ENCODE measurements at regions not wholly inside any gene's neighbourhood (a gene's known extent, or its start where the extent isn't known, plus 50 kb on each side); places are given as distances from the start of the nearest gene placed in this dataset.

DNA sequence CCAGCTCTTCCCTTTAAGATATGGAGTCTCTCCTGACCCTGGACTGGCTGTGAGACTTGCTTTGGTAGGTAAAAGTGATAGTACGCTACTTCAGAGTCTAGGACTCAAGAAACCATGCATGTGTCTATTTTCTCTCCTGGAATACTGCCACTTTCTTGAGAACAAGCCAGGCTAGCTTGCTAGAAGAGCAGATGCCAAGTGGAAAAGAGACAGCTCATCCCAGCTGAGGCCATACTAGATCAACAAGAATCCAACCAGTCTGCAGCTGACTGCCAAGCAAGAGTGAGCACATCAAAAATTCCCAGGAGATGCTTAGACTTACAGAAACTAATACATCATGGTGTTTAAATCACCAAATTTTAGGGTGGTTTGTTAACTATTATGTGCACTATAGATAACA, 208.3 kb upstream of the RBMS3 start:
- no peaks in the 10 kb centered on the region for H3K27me3 ChIP-seq (replicated peaks in 1 of 4; ENCODE audit: control insufficient read depth in 3 of 4, extremely low read depth in 1 of 4, insufficient read depth in 3 of 4, low read length in 3 of 4)
- H4K5ac ChIP-seq (ENCODE audit: insufficient read length, low read depth, low read length): no peak overlapping the region
- H3K79me1 ChIP-seq (ENCODE audit: low read depth, low read length): no peaks in the 10 kb centered on the region
- FAIRE-seq (no peak), DNase-seq (ENCODE audit: low read depth in 1 of 2, low spot score in 2 of 2) (no peak)
- no peaks in the 10 kb centered on the region for H3K36me3 ChIP-seq (ENCODE audit: control insufficient read depth in 2 of 4, insufficient read depth in 4 of 4, low read length in 3 of 4)
- no peak for TF ChIP-seq CBX5 (IDR thresholded peaks at IDR 0.05; ENCODE audit: low read depth, low read length)
- TF ChIP-seq NANOG (IDR thresholded peaks at IDR 0.05; ENCODE audit: insufficient read depth, low read depth, low read length, poor library complexity, severe bottlenecking): no peak
- TF ChIP-seq ASH2L (IDR thresholded peaks at IDR 0.05; ENCODE audit: low read length): no peak
- no peak for TF ChIP-seq POLR2A (IDR thresholded peaks at IDR 0.05; ENCODE audit: control extremely low read depth in 1 of 2, low read depth in 2 of 2, low read length in 2 of 2)
- TF ChIP-seq SIRT6 (IDR thresholded peaks at IDR 0.05; ENCODE audit: low read length): no peak
- no peak for TF ChIP-seq BRCA1 (IDR thresholded peaks at IDR 0.05; ENCODE audit: low read depth, low read length)
- TF ChIP-seq CREB1 (IDR thresholded peaks at IDR 0.05): no peak
- TF ChIP-seq SAP30 (IDR thresholded peaks at IDR 0.05; ENCODE audit: insufficient read depth, insufficient replicate concordance, low read length): no peak
- no peak for TF ChIP-seq TBP (IDR thresholded peaks at IDR 0.05; ENCODE audit: low read depth, low read length)
- TF ChIP-seq POU5F1 (IDR thresholded peaks at IDR 0.05; ENCODE audit: low read depth, low read length): no peak
- no peak for TF ChIP-seq CBX8 (IDR thresholded peaks at IDR 0.05; ENCODE audit: borderline replicate concordance, low read depth, low read length)
- TF ChIP-seq JUND (IDR thresholded peaks at IDR 0.05; ENCODE audit: low read length): no peak
- no peak for TF ChIP-seq JUN (IDR thresholded peaks at IDR 0.05; ENCODE audit: low read depth, low read length)
- TF ChIP-seq RBBP5 (IDR thresholded peaks at IDR 0.05; ENCODE audit: borderline replicate concordance, low read depth, low read length): no peak
- no peak overlapping the region for H3K4me2 ChIP-seq (ENCODE audit: insufficient read depth in 1 of 2, low read depth in 2 of 2, low read length in 2 of 2)
- no peak overlapping the region for H2AFZ ChIP-seq (ENCODE audit: low read length)
- H3K56ac ChIP-seq (replicated peaks; ENCODE audit: insufficient read length, low read depth, low read length): no peak overlapping the region
- H2BK12ac ChIP-seq (ENCODE audit: low read depth, low read length): no peak overlapping the region
- H3K23me2 ChIP-seq (ENCODE audit: low read depth, low read length): no peaks in the 10 kb centered on the region
- no peak overlapping the region for H3K23ac ChIP-seq (ENCODE audit: insufficient read length)
- H3K79me2 ChIP-seq (ENCODE audit: control insufficient read depth in 1 of 2, insufficient read depth in 2 of 2, low read length in 2 of 2): no peaks in the 10 kb centered on the region
- CTCF ChIA-PET (ENCODE audit: partially characterized antibody): no interaction called here
- no peak overlapping the region for H2BK5ac ChIP-seq (ENCODE audit: low read depth, low read length)
- H3K18ac ChIP-seq (ENCODE audit: extremely low read depth, low read length): no peak overlapping the region
- no peak overlapping the region for H2BK20ac ChIP-seq (ENCODE audit: low read length)
- no peak overlapping the region for H3K27ac ChIP-seq (ENCODE audit: low read depth, low read length)
- no peaks in the 10 kb centered on the region for H4K20me1 ChIP-seq (replicated peaks in 1 of 2; ENCODE audit: control insufficient read depth in 1 of 2, insufficient read depth in 2 of 2, low read length in 2 of 2)
- no peak overlapping the region for H2BK120ac ChIP-seq (replicated peaks; ENCODE audit: low read depth, low read length)
- POLR2A ChIA-PET (ENCODE audit: partially characterized antibody): no interaction called here
- H3K9ac ChIP-seq (replicated peaks in 1 of 4; ENCODE audit: extremely low read depth in 1 of 4, low read depth in 3 of 4, low read length in 3 of 4): no peak overlapping the region
- no peak overlapping the region for H4K91ac ChIP-seq (replicated peaks; ENCODE audit: insufficient read length, low read length)
- no peak overlapping the region for H3K14ac ChIP-seq (ENCODE audit: insufficient read length)
- H3K4me1 ChIP-seq (replicated peaks in 1 of 4; ENCODE audit: control insufficient read depth in 3 of 4, insufficient read depth in 4 of 4, low read length in 3 of 4): no peaks in the 10 kb centered on the region
- H2AK5ac ChIP-seq (ENCODE audit: low read depth, low read length): no peak overlapping the region
- H4K8ac ChIP-seq (ENCODE audit: extremely low read depth, insufficient read depth, low read length): no peak overlapping the region
- no peaks in the 10 kb centered on the region for H3K9me3 ChIP-seq (ENCODE audit: insufficient read depth in 2 of 2, low read depth in 1 of 2, low read length in 1 of 2)
- WGBS, 2 experiments (ENCODE audit: extremely low coverage in 1 of 2, insufficient coverage in 1 of 2, insufficient read length in 1 of 2, insufficient replicate concordance in 2 of 2, low coverage in 1 of 2, low lambda C conversion rate in 2 of 2, missing lambda C conversion rate in 1 of 2): 79% methylated on average over 1 of the region's 1 CpG; no CpG with 5 or more reads in 1 of the 2 experiments
- H3K4ac ChIP-seq (replicated peaks; ENCODE audit: insufficient read length, low read depth, low read length): no peak overlapping the region
- H2BK15ac ChIP-seq (ENCODE audit: low read length): no peak overlapping the region
- H3K4me3 ChIP-seq (ENCODE audit: extremely low read depth in 1 of 4, insufficient read depth in 2 of 4, low read depth in 3 of 4, low read length in 4 of 4): no peak overlapping the region

Data from H1 (cell line).